GM12873 (cell line): ENCODE measurements at regions not wholly inside any gene's neighbourhood (a gene's known extent, or its start where the extent isn't known, plus 50 kb on each side); places are given as distances from the start of the nearest gene placed in this dataset.

Experiments used
- TF ChIP-seq, protein P1 (sequence below): IDR thresholded peaks from 2 replicates; pipeline ENCODE4 v1.5.1; 2012; ENCODE audit warnings: low read depth, mild to moderate bottlenecking, moderate library complexity, low read length, control low read depth; ENCODE audit not compliant: insufficient read depth; ENCODE audit errors: missing control alignments

DNA sequence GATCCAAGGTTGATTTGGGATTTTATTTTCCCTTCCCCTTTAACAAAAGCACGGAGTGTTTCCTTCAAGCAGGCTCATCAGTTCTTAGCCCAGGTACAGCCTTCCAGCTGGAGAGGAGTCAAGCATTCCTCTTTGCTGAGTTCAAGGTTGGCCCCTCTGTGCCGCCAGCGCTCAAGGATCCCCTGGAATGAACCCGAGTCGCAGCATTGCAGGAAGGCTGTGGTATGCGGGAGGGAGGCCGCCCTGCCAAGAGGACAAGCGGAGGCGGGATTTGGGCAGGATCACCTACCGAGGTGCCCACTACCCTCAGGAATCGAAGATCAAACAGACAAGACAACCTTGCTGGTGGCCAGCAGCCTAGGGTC lies 53.9 kb upstream of the NCOR2 start:
- TF ChIP-seq, protein P1, sequence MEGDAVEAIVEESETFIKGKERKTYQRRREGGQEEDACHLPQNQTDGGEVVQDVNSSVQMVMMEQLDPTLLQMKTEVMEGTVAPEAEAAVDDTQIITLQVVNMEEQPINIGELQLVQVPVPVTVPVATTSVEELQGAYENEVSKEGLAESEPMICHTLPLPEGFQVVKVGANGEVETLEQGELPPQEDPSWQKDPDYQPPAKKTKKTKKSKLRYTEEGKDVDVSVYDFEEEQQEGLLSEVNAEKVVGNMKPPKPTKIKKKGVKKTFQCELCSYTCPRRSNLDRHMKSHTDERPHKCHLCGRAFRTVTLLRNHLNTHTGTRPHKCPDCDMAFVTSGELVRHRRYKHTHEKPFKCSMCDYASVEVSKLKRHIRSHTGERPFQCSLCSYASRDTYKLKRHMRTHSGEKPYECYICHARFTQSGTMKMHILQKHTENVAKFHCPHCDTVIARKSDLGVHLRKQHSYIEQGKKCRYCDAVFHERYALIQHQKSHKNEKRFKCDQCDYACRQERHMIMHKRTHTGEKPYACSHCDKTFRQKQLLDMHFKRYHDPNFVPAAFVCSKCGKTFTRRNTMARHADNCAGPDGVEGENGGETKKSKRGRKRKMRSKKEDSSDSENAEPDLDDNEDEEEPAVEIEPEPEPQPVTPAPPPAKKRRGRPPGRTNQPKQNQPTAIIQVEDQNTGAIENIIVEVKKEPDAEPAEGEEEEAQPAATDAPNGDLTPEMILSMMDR: no peak

GRCh38 chr12:124620606-124621295 lies 53.3 kb upstream of the NCOR2 start:
- TF ChIP-seq, protein P1: no peak

- TF ChIP-seq, protein P1: no peak
Measured at GRCh38 chr12:124618291-124618902, 51.0 kb upstream of the NCOR2 start.

DNA sequence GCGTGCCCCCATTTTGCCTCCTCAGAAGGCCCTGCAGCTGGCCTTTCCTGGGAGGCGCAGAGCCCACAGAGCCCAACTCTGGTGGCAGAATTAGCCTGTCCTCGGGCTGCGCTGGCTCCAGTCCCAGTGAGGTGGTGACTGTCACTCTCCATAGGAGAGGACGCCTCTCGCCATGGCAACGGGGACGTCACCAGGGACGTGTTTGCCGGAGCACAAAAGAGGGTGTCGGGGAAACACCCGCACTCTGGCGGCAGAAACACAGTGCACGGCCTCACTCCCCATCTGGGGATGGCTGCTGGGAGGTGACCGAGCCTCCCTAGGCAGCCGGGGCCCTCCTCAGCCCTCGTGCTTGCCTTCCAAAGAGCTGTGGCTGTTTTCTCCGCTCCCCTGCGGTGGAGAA lies 50.2 kb upstream of the NCOR2 start:
- TF ChIP-seq, protein P1: no peak
